ENCODE measurements at regions not wholly inside any gene's neighbourhood (a gene's known extent, or its start where the extent isn't known, plus 50 kb on each side); places are given as distances from the start of the nearest gene placed in this dataset.

- no peaks in the 10 kb centered on the region for H3K4me1 ChIP-seq (ENCODE audit: control insufficient read depth in 1 of 2, insufficient read depth in 2 of 2, low read length in 2 of 2)
- no peak for DNase-seq (ENCODE audit: low read depth, low spot score)
- no peak overlapping the region for H3K4me2 ChIP-seq (ENCODE audit: low read length)
- H3K79me2 ChIP-seq (ENCODE audit: insufficient read depth, low read length): no peaks in the 10 kb centered on the region
- H3K27me3 ChIP-seq (ENCODE audit: insufficient read depth, low read length): peaks cover 44% of the 10 kb centered on the region; the same call in 1 of the 2 replicates
- H4K20me1 ChIP-seq (ENCODE audit: insufficient read depth): no peaks in the 10 kb centered on the region
- no peak overlapping the region for H3K27ac ChIP-seq (ENCODE audit: low read depth, low read length)
- intact Hi-C loops (cut with micrococcal nuclease): no loop called here
- H3K36me3 ChIP-seq (ENCODE audit: control insufficient read depth in 1 of 2, insufficient read depth in 2 of 2, low read length in 2 of 2): no peaks in the 10 kb centered on the region
- no peaks in the 10 kb centered on the region for H3K9me3 ChIP-seq (ENCODE audit: control insufficient read depth in 1 of 2, insufficient read depth in 1 of 2, low read depth in 1 of 2, low read length in 2 of 2)
- RAD21 ChIA-PET (ENCODE audit: low non-redundant PET in 1 of 2, low total read pairs in 2 of 2, uncharacterized antibody in 2 of 2, unreplicated experiment in 2 of 2): no interaction called here
- H3K9ac ChIP-seq (ENCODE audit: low read length): no peak overlapping the region
- no peak overlapping the region for H3K4me3 ChIP-seq (replicated peaks in 1 of 2; ENCODE audit: low read depth in 1 of 2, low read length in 2 of 2)
- H2AFZ ChIP-seq (ENCODE audit: low read depth, low read length, poor library complexity, severe bottlenecking): no peak overlapping the region
- POLR2A ChIA-PET: no interaction called here
- no peak for TF ChIP-seq JUND (IDR thresholded peaks at IDR 0.05)
- no peak for TF ChIP-seq ZNF274 (IDR thresholded peaks at IDR 0.05; ENCODE audit: low read depth, low read length)
- no peak for TF ChIP-seq EZH2 (IDR thresholded peaks at IDR 0.05)
- no peak for TF ChIP-seq POLR2AphosphoS5 (IDR thresholded peaks at IDR 0.05; ENCODE audit: low read depth, low read length)
- no peak for TF ChIP-seq MAX (IDR thresholded peaks at IDR 0.05)
- ATAC-seq: no peak
- H3K9me2 ChIP-seq (ENCODE audit: insufficient read depth): no peaks in the 10 kb centered on the region
- CTCF ChIA-PET: no interaction called here
- BruUV-seq (replicated peaks): no TSS peak
Observed at GRCh38 chr18:10336749-10337350, 117.6 kb upstream of the APCDD1 start.

- Histone ChIP-seq H3K9me2 (ENCODE audit: insufficient read depth) (no peaks in the 10 kb centered on the region), H3K27me3 (ENCODE audit: insufficient read depth, low read length) (peaks cover 10% of the 10 kb centered on the region; the same call in 1 of the 2 replicates), H3K4me1 (ENCODE audit: control insufficient read depth in 1 of 2, insufficient read depth in 2 of 2, low read length in 2 of 2) (no peaks in the 10 kb centered on the region), H3K9ac (ENCODE audit: low read length) (no peak overlapping the region), H3K79me2 (ENCODE audit: insufficient read depth, low read length) (no peaks in the 10 kb centered on the region), H3K9me3 (ENCODE audit: control insufficient read depth in 1 of 2, insufficient read depth in 1 of 2, low read depth in 1 of 2, low read length in 2 of 2) (no peaks in the 10 kb centered on the region), H3K4me3 (replicated peaks in 1 of 2; ENCODE audit: low read depth in 1 of 2, low read length in 2 of 2) (no peak overlapping the region), H3K4me2 (ENCODE audit: low read length) (no peak overlapping the region), H2AFZ (ENCODE audit: low read depth, low read length, poor library complexity, severe bottlenecking) (no peak overlapping the region), H3K27ac (ENCODE audit: low read depth, low read length) (no peak overlapping the region), H3K36me3 (ENCODE audit: control insufficient read depth in 1 of 2, insufficient read depth in 2 of 2, low read length in 2 of 2) (no peaks in the 10 kb centered on the region), H4K20me1 (ENCODE audit: insufficient read depth) (no peaks in the 10 kb centered on the region)
- ChIA-PET RAD21 (ENCODE audit: low non-redundant PET in 1 of 2, low total read pairs in 2 of 2, uncharacterized antibody in 2 of 2, unreplicated experiment in 2 of 2) (no interaction called here), CTCF (no interaction called here), POLR2A (no interaction called here)
- TF ChIP-seq RAD21 (IDR thresholded peaks at IDR 0.05; ENCODE audit: low read depth) (no peak), EZH2 (IDR thresholded peaks at IDR 0.05) (no peak), ZNF274 (IDR thresholded peaks at IDR 0.05; ENCODE audit: low read depth, low read length) (no peak), EZH2phosphoT487 (IDR thresholded peaks at IDR 0.05; ENCODE audit: borderline replicate concordance) (no peak), SIN3A (IDR thresholded peaks at IDR 0.05; ENCODE audit: low read depth) (no peak), ATF3 (IDR thresholded peaks at IDR 0.05) (no peak), POLR2A (IDR thresholded peaks at IDR 0.05; ENCODE audit: borderline replicate concordance, extremely low read depth, insufficient read depth, insufficient read length) (no peak)
- intact Hi-C loops (cut with micrococcal nuclease): no loop called here
- ATAC-seq (no peak), DNase-seq (ENCODE audit: low read depth, low spot score) (no peak)
- BruUV-seq (replicated peaks): no TSS peak
Observed at GRCh38 chr18:10340821-10341220, 113.6 kb upstream of the APCDD1 start.

Measured in HCT116 (cell line).